ENCODE measurements at regions not wholly inside any gene's neighbourhood (a gene's known extent, or its start where the extent isn't known, plus 50 kb on each side); places are given as distances from the start of the nearest gene placed in this dataset.

GRCh38 chr22:27154717-27155116, 497.3 kb downstream of the MIAT start:
- Mint-ChIP-seq H3K9me3 (peaks cover 4% of the 10 kb centered on the region), H3K27ac (no peak overlapping the region), H3K27me3 (ENCODE audit: insufficient read depth) (peaks cover 4% of the 10 kb centered on the region), H3K36me3 (ENCODE audit: low read depth) (no peaks in the 10 kb centered on the region), H3K4me1 (ENCODE audit: low read depth) (no peaks in the 10 kb centered on the region), H3K4me3 (no peak overlapping the region)
- no peak for DNase-seq (ENCODE audit: low spot score)
- intact Hi-C loops (cut with micrococcal nuclease) = no loop called here

- peaks cover under 1% of the 10 kb centered on the region for H3K9me3 Mint-ChIP-seq
- no peak overlapping the region for H3K27ac Mint-ChIP-seq
- no peak overlapping the region for H3K4me3 Mint-ChIP-seq
- H3K4me1 Mint-ChIP-seq (ENCODE audit: low read depth) = no peaks in the 10 kb centered on the region
- DNase-seq (ENCODE audit: low spot score) = no peak
- no peaks in the 10 kb centered on the region for H3K36me3 Mint-ChIP-seq (ENCODE audit: low read depth)
- peaks cover 1% of the 10 kb centered on the region for H3K27me3 Mint-ChIP-seq (ENCODE audit: insufficient read depth)
- intact Hi-C loops (cut with micrococcal nuclease) = no loop called here
Observed at GRCh38 chr22:27156821-27157489, 499.6 kb downstream of the MIAT start.

- Mint-ChIP-seq H3K36me3 (ENCODE audit: low read depth) (no peaks in the 10 kb centered on the region), H3K4me3 (no peak overlapping the region), H3K9me3 (no peaks in the 10 kb centered on the region), H3K27me3 (ENCODE audit: insufficient read depth) (peaks cover 3% of the 10 kb centered on the region), H3K4me1 (ENCODE audit: low read depth) (no peaks in the 10 kb centered on the region), H3K27ac (no peak overlapping the region)
- no peak for DNase-seq (ENCODE audit: low spot score)
- intact Hi-C loops (cut with micrococcal nuclease) = no loop called here
Observed at GRCh38 chr22:27157666-27158370, 500.4 kb downstream of the MIAT start.

- Mint-ChIP-seq H3K9me3 (no peaks in the 10 kb centered on the region), H3K36me3 (ENCODE audit: low read depth) (no peaks in the 10 kb centered on the region), H3K4me3 (no peak overlapping the region), H3K27ac (no peak overlapping the region), H3K27me3 (ENCODE audit: insufficient read depth) (peaks cover 3% of the 10 kb centered on the region), H3K4me1 (ENCODE audit: low read depth) (no peaks in the 10 kb centered on the region)
- no peak for DNase-seq (ENCODE audit: low spot score)
- intact Hi-C loops (cut with micrococcal nuclease) = no loop called here
Observed at GRCh38 chr22:27159016-27159415, 501.6 kb downstream of the MIAT start.

- Mint-ChIP-seq H3K4me1 (ENCODE audit: low read depth) (no peaks in the 10 kb centered on the region), H3K27ac (no peak overlapping the region), H3K36me3 (ENCODE audit: low read depth) (no peaks in the 10 kb centered on the region), H3K4me3 (no peak overlapping the region), H3K27me3 (ENCODE audit: insufficient read depth) (peaks cover 3% of the 10 kb centered on the region), H3K9me3 (no peaks in the 10 kb centered on the region)
- intact Hi-C loops (cut with micrococcal nuclease) = no loop called here
- DNase-seq (ENCODE audit: low spot score) = no peak
Observed at GRCh38 chr22:27159716-27160295, 502.4 kb downstream of the MIAT start.

- Mint-ChIP-seq H3K9me3 (no peaks in the 10 kb centered on the region), H3K27me3 (ENCODE audit: insufficient read depth) (peaks cover 2% of the 10 kb centered on the region), H3K27ac (no peak overlapping the region), H3K4me1 (ENCODE audit: low read depth) (no peaks in the 10 kb centered on the region), H3K4me3 (no peak overlapping the region), H3K36me3 (ENCODE audit: low read depth) (no peaks in the 10 kb centered on the region)
- DNase-seq (ENCODE audit: low spot score) = no peak
- intact Hi-C loops (cut with micrococcal nuclease) = no loop called here
Observed at GRCh38 chr22:27163162-27164137, 506.1 kb downstream of the MIAT start.

- no peak for DNase-seq (ENCODE audit: low spot score)
- no peak overlapping the region for H3K4me3 Mint-ChIP-seq
- intact Hi-C loops (cut with micrococcal nuclease) = no loop called here
- no peaks in the 10 kb centered on the region for H3K9me3 Mint-ChIP-seq
- peaks cover 2% of the 10 kb centered on the region for H3K27me3 Mint-ChIP-seq (ENCODE audit: insufficient read depth)
- H3K4me1 Mint-ChIP-seq (ENCODE audit: low read depth) = no peaks in the 10 kb centered on the region
- no peak overlapping the region for H3K27ac Mint-ChIP-seq
- no peaks in the 10 kb centered on the region for H3K36me3 Mint-ChIP-seq (ENCODE audit: low read depth)
Observed at GRCh38 chr22:27164781-27165503, 507.6 kb downstream of the MIAT start.

GRCh38 chr22:27168681-27169080, 511.3 kb downstream of the MIAT start:
- intact Hi-C loops (cut with micrococcal nuclease) = no loop called here
- H3K4me1 Mint-ChIP-seq (ENCODE audit: low read depth) = no peaks in the 10 kb centered on the region
- H3K27ac Mint-ChIP-seq = no peak overlapping the region
- peaks cover 6% of the 10 kb centered on the region for H3K27me3 Mint-ChIP-seq (ENCODE audit: insufficient read depth)
- H3K4me3 Mint-ChIP-seq = no peak overlapping the region
- no peaks in the 10 kb centered on the region for H3K36me3 Mint-ChIP-seq (ENCODE audit: low read depth)
- no peaks in the 10 kb centered on the region for H3K9me3 Mint-ChIP-seq
- DNase-seq (ENCODE audit: low spot score) = no peak

- Mint-ChIP-seq H3K4me1 (ENCODE audit: low read depth) (no peaks in the 10 kb centered on the region), H3K9me3 (no peaks in the 10 kb centered on the region), H3K36me3 (ENCODE audit: low read depth) (no peaks in the 10 kb centered on the region), H3K4me3 (no peak overlapping the region), H3K27ac (no peak overlapping the region), H3K27me3 (ENCODE audit: insufficient read depth) (peaks cover 6% of the 10 kb centered on the region)
- intact Hi-C loops (cut with micrococcal nuclease) = no loop called here
- no peak for DNase-seq (ENCODE audit: low spot score)
Observed at GRCh38 chr22:27170491-27170890, 513.1 kb downstream of the MIAT start.

GRCh38 chr22:27171212-27171611, 513.8 kb downstream of the MIAT start:
- no peak for DNase-seq (ENCODE audit: low spot score)
- Mint-ChIP-seq H3K4me3 (no peak overlapping the region), H3K36me3 (ENCODE audit: low read depth) (no peaks in the 10 kb centered on the region), H3K9me3 (no peaks in the 10 kb centered on the region), H3K27me3 (ENCODE audit: insufficient read depth) (peaks cover 10% of the 10 kb centered on the region), H3K4me1 (ENCODE audit: low read depth) (no peaks in the 10 kb centered on the region), H3K27ac (no peak overlapping the region)
- intact Hi-C loops (cut with micrococcal nuclease) = no loop called here

- H3K27me3 Mint-ChIP-seq (ENCODE audit: insufficient read depth) = peaks cover 10% of the 10 kb centered on the region
- H3K27ac Mint-ChIP-seq = no peak overlapping the region
- intact Hi-C loops (cut with micrococcal nuclease) = no loop called here
- H3K4me3 Mint-ChIP-seq = no peak overlapping the region
- no peak for DNase-seq (ENCODE audit: low spot score)
- H3K4me1 Mint-ChIP-seq (ENCODE audit: low read depth) = no peaks in the 10 kb centered on the region
- no peaks in the 10 kb centered on the region for H3K9me3 Mint-ChIP-seq
- no peaks in the 10 kb centered on the region for H3K36me3 Mint-ChIP-seq (ENCODE audit: low read depth)
Observed at GRCh38 chr22:27173530-27173929, 516.1 kb downstream of the MIAT start.
